Bronchial epithelial cell (primary cell): ENCODE measurements at regions not wholly inside any gene's neighbourhood (a gene's known extent, or its start where the extent isn't known, plus 50 kb on each side); places are given as distances from the start of the nearest gene placed in this dataset.
"Not testable (repeated sequence)": the region's sequence is repeated elsewhere in the genome, so short reads cannot be mapped to it uniquely, and the experiment has no call there.

Experiments used
- DNase-seq: peaks from one replicate; pipeline ENCODE4 v3.0.0-alpha.2; 2010; ENCODE audit warnings: low read depth
- FAIRE-seq: peaks from 2 replicates; lab custom pipeline; 2011; peaks lifted over from hg19 to GRCh38; lab: Jason Lieb, UNC
- H3K27me3 ChIP-seq: 2 replicates; pipeline ENCODE4 v1.5.1; 2011; ENCODE audit warnings: low read length; ENCODE audit not compliant: control insufficient read depth, insufficient read depth
- H3K36me3 ChIP-seq: 2 replicates; pipeline ENCODE4 v1.5.1; 2011; ENCODE audit warnings: low read length; ENCODE audit not compliant: control insufficient read depth, insufficient read depth
- H3K4me3 ChIP-seq: 2 replicates; pipeline ENCODE4 v1.5.1; 2011; ENCODE audit warnings: mild to moderate bottlenecking, low read depth, low read length, control low read depth
- TF ChIP-seq, protein P1 (sequence below): IDR thresholded peaks from 2 replicates; pipeline ENCODE4 v1.5.1; 2011; ENCODE audit warnings: mild to moderate bottlenecking, moderate library complexity, low read length, control low read depth, inconsistent platforms; ENCODE audit not compliant: insufficient read depth, severe bottlenecking

DNA sequence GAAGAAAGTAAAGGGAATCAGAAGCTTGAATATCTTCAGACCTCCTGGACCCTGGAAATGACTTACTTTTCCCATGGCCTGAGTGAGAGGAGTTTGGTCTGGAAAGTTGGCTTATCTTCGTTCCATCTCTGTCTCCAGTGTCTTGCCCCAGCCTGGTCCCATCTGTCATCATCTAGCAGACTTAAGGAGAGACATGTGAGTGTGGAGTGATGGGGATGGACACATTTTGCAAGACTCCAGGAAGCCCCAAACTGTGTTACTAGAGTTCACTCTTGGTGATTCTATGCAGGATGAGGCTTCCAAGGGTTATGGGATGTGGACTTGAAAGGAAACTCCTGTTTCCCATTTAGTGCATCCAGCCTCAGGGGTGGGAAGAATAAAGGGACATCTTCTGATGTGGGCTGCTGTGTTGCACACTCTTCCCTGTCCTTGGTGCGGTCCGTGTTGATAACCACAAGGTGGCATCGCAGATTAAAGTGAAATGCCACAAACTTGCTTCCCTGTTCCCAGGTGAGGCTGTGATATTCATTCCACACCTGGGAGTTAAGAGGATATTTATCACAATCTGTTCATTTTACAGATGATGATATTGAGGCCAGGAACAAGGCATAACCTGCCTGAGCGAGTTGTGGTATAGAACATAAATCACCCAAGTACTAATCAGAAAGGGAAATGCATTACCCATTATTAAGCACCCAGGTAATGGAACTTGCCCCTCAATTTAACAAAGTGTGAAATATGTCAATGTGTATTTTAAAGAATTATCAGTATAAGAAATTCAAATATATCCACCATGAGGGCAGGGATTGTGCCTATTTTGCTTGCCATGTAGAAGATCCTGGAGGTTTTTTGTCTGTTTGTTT is 269.9 kb upstream of the PAPPA start:
- peak; percentile 62 for DNase-seq
- H3K4me3 ChIP-seq, result no peak overlapping the region
- peak; percentile 93 for FAIRE-seq

DNA sequence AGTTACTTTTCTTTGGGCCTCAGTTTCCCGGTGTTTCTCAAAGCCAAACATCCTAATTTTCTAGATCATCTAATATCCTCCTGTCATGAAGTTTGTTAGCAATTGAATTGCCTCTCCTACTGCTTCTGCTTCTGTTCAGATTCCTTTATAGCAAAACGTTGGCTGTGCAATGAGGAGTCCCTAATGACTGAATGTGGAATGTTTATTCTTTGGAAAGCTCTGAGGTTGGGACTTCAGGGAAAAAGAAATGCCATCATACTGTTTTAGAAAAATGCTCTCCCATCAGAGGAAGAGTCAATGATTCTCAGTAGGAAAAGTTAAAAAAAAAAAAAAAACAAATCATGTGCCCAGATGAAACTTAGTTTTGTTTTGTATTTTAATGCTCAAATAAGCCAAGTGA is 268.7 kb upstream of the PAPPA start:
- H3K4me3 ChIP-seq, result no peak overlapping the region
- H3K27me3 ChIP-seq, result no peaks in the 10 kb centered on the region
- no peak for FAIRE-seq
- H3K36me3 ChIP-seq, result no peaks in the 10 kb centered on the region
- TF ChIP-seq, protein P1, sequence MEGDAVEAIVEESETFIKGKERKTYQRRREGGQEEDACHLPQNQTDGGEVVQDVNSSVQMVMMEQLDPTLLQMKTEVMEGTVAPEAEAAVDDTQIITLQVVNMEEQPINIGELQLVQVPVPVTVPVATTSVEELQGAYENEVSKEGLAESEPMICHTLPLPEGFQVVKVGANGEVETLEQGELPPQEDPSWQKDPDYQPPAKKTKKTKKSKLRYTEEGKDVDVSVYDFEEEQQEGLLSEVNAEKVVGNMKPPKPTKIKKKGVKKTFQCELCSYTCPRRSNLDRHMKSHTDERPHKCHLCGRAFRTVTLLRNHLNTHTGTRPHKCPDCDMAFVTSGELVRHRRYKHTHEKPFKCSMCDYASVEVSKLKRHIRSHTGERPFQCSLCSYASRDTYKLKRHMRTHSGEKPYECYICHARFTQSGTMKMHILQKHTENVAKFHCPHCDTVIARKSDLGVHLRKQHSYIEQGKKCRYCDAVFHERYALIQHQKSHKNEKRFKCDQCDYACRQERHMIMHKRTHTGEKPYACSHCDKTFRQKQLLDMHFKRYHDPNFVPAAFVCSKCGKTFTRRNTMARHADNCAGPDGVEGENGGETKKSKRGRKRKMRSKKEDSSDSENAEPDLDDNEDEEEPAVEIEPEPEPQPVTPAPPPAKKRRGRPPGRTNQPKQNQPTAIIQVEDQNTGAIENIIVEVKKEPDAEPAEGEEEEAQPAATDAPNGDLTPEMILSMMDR, result no peak
- DNase-seq, result no peak

More for the DNA sequence above, 269.9 kb upstream of the PAPPA start:
- Histone ChIP-seq H3K36me3 (no peaks in the 10 kb centered on the region), H3K27me3 (no peaks in the 10 kb centered on the region)
- TF ChIP-seq, protein P1, result peak; percentile 74

DNA sequence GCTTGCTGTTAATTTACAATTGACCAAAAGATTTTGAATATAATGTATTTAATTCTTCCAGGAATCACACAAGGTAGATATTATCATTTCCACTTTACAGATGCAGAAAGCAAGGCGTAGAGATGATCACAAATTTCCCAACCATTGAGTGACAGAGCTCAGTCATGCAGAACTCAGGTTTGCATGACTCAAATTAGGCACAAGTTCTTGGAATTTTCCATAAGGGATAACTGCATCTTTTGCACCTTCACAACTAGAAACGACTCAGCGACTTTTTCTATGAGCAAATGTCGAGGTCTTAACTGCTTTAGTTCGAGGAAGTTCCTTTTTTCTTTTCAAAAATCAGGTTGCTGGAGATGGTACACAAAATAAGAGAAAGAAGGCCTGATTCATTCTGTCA is 265.5 kb upstream of the PAPPA start:
- Histone ChIP-seq H3K4me3 (no peak overlapping the region), H3K27me3 (no peaks in the 10 kb centered on the region), H3K36me3 (no peaks in the 10 kb centered on the region)
- DNase-seq, result no peak
- TF ChIP-seq, protein P1, result no peak
- FAIRE-seq, result no peak

DNA sequence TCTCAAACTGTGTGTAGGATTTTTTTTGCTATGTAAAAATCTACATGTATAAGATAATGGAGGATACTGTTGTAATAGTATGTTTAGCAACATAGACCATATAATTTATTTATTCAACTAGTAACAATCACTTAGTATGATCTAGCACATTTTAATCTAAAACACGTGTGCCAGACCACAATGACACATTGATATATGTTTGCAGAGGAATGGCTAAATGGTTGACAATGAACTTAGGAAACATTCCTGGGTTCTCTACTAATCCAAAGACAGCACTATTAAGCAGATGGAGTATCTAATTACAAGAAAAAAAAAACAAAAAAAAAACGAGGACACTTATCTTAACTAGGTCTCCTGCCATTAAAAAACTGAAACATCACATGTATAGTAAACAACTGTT is 261.7 kb upstream of the PAPPA start:
- TF ChIP-seq, protein P1, result no peak
- Histone ChIP-seq H3K4me3 (no peak overlapping the region), H3K36me3 (no peaks in the 10 kb centered on the region), H3K27me3 (no peaks in the 10 kb centered on the region)
- FAIRE-seq, result no peak
- DNase-seq, result peak; percentile 66

DNA sequence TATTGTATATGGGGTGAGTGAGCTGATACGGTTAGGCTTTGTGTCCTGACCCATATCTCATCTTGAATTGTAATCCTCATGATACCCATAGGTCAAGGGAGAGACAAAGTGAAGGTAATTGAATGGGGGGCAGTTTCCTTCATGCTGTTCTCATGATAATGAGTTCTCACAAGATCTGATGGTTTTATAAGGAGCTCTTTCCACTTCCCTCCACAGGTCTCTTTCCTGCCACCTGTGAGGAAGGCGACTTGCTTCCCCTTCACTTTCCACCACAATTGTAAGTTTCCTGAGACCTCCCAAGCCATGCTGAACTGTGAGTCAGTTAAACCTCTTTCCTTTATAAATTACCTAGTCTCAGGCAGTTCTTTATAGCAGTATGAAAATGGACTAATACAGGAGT is 255.1 kb upstream of the PAPPA start:
- FAIRE-seq, DNase-seq, H3K4me3 ChIP-seq, H3K36me3 ChIP-seq, H3K27me3 ChIP-seq: not testable (repeated sequence)

DNA sequence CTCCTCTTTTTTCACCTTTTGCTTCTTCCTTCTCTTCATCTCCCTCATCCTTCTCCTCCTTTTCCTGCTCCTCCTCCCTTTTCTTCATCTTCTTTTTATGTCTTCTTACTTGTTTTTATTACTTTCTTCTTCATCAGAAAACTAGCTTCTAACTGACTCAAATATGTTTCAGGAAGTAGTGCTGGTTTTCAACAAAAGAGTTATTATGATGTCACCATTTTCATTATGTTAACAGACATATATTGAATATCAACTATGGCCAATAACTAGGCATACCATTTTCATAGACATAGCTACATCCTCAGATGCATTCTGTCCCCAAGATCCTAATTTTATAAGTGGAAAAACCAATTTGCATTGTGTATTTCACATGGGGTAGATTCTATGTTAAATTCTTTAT is 252.9 kb upstream of the PAPPA start:
- no peak for FAIRE-seq

More for the DNA sequence above, 252.9 kb upstream of the PAPPA start:
- no peak overlapping the region for H3K4me3 ChIP-seq
- no peak for DNase-seq
- TF ChIP-seq, protein P1, result no peak
- no peaks in the 10 kb centered on the region for H3K27me3 ChIP-seq
- H3K36me3 ChIP-seq, result no peaks in the 10 kb centered on the region
